ENCODE measurements at regions not wholly inside any gene's neighbourhood (a gene's known extent, or its start where the extent isn't known, plus 50 kb on each side); places are given as distances from the start of the nearest gene placed in this dataset.
A peak's percentile ranks its signal among the peaks of the same experiment; 100 is the strongest.

DNA sequence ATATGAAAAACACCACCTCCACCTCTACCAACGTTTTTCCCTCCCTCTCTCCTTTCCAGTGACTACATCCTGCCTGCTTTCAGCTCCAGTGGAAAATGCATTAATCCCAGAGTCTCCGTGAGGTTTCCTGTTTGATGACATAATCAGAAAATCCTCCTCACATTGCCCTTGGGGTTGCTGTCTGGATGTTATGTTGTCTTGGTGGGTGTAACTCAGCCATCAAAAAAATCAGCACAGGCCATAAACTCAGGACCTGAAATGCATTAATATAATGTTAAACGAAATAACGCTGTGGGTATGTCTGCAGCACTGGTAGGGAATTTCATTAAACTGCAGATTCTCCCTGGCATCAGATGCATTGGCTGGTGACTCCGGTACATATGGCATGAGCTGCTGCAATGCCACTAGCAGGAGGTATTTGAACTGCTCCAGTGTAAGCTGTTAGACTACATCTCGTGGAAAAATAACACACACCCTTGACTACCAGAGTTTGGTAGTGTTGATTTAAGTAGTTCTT, 297.8 kb downstream of the PRL start:
- Mint-ChIP-seq H3K9me3 (no peaks in the 10 kb centered on the region), H3K27ac (peak overlapping the region; percentile 39), H3K36me3 (peaks cover 8% of the 10 kb centered on the region), H3K4me3 (no peak overlapping the region), H3K4me1 (ENCODE audit: unreplicated experiment) (peaks cover 56% of the 10 kb centered on the region), H3K27me3 (no peaks in the 10 kb centered on the region)
- TF ChIP-seq, protein P1, sequence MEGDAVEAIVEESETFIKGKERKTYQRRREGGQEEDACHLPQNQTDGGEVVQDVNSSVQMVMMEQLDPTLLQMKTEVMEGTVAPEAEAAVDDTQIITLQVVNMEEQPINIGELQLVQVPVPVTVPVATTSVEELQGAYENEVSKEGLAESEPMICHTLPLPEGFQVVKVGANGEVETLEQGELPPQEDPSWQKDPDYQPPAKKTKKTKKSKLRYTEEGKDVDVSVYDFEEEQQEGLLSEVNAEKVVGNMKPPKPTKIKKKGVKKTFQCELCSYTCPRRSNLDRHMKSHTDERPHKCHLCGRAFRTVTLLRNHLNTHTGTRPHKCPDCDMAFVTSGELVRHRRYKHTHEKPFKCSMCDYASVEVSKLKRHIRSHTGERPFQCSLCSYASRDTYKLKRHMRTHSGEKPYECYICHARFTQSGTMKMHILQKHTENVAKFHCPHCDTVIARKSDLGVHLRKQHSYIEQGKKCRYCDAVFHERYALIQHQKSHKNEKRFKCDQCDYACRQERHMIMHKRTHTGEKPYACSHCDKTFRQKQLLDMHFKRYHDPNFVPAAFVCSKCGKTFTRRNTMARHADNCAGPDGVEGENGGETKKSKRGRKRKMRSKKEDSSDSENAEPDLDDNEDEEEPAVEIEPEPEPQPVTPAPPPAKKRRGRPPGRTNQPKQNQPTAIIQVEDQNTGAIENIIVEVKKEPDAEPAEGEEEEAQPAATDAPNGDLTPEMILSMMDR (conservative IDR thresholded peaks at IDR 0.05): no peak
- DNase-seq (ENCODE audit: extremely low spot score, unreplicated experiment): no peak

DNA sequence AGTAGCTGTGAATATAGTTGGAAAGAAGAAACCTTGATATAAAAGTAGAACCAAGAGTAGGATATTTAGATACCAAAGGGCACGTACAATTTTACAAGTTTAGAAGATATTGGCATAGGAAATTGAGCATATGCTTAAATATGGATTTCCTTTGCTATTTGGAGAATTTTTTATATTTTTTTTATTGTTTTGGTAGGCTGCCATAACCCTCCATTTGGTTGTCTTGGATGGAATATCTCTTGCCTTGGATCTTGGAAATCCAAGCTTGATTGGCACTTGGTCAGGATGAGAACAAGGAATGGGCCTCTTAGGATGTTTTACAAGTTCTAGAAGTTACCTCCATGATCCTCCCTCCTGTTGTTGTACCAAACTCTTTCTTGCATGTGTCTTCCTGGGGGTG, 297.1 kb downstream of the PRL start:
- no peaks in the 10 kb centered on the region for H3K9me3 Mint-ChIP-seq
- H3K4me1 Mint-ChIP-seq (ENCODE audit: unreplicated experiment): peaks cover 53% of the 10 kb centered on the region
- no peak overlapping the region for H3K27ac Mint-ChIP-seq

DNA sequence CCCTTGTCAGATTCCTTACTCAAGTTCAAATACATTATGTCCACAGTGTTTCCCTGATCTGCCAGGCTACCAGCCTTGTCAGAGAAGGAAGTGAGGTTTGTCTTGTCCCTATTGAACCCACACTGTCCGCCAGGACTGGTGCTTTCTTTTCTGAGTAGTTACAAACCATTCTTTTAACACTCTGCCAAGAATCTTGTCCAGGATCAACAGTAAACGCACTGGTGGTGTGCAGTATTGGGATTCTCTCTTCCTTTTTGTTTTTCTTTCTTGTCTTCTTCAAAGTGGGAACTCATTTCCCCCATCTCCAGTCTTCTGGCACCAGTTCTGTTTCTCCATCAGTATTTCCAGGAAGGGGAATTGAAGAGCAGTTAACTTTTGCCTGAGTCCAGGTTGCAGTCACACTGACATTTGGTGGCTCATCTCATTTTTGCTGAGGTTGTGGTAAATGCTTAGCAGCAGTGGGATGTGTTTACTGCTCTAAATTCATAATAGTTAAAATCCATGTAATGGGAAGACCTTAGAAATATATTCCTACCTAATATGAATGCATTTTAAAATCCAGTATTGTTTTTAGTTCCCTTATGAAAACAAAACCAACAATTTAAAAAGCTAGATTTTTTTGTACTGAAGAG, 295.3 kb downstream of the PRL start:
- no peaks in the 10 kb centered on the region for H3K27me3 Mint-ChIP-seq
- H3K4me1 Mint-ChIP-seq (ENCODE audit: unreplicated experiment): peaks cover 44% of the 10 kb centered on the region
- no peak overlapping the region for H3K27ac Mint-ChIP-seq
- peaks cover 12% of the 10 kb centered on the region for H3K36me3 Mint-ChIP-seq
- no peak overlapping the region for H3K4me3 Mint-ChIP-seq
- DNase-seq (ENCODE audit: extremely low spot score, unreplicated experiment): no peak
- TF ChIP-seq, protein P1 (conservative IDR thresholded peaks at IDR 0.05): no peak
- no peaks in the 10 kb centered on the region for H3K9me3 Mint-ChIP-seq

More for the DNA sequence above, 297.1 kb downstream of the PRL start:
- TF ChIP-seq, protein P1 (conservative IDR thresholded peaks at IDR 0.05): no peak
- H3K27me3 Mint-ChIP-seq: no peaks in the 10 kb centered on the region
- H3K36me3 Mint-ChIP-seq: peaks cover 8% of the 10 kb centered on the region
- DNase-seq (ENCODE audit: extremely low spot score, unreplicated experiment): no peak
- no peak overlapping the region for H3K4me3 Mint-ChIP-seq

DNA sequence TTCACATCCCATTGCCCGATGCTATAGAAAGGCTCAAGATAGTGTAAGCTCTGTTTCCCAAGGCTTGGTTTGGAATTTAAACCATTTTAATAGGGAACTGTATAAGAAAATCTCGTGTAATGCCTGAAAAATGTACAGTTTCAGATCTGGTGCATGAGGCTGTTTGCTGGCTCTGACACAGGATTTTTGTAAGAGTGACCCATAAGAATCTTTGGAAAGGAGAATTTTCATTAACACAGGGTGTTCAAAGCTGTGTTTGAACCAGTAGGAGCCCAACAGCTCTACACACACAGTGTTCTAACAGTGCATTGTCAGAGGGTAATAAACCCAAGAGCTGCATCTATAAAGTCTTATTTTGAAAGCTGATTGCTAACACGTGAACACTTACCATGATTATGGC, 293.5 kb downstream of the PRL start:
- H3K27ac Mint-ChIP-seq: peak overlapping the region; percentile 22
- H3K36me3 Mint-ChIP-seq: peaks cover 14% of the 10 kb centered on the region
- H3K27me3 Mint-ChIP-seq: no peaks in the 10 kb centered on the region
- no peak overlapping the region for H3K4me3 Mint-ChIP-seq
- TF ChIP-seq, protein P1 (conservative IDR thresholded peaks at IDR 0.05): no peak
- H3K4me1 Mint-ChIP-seq (ENCODE audit: unreplicated experiment): peaks cover 36% of the 10 kb centered on the region
- DNase-seq (ENCODE audit: extremely low spot score, unreplicated experiment): no peak
- no peaks in the 10 kb centered on the region for H3K9me3 Mint-ChIP-seq

DNA sequence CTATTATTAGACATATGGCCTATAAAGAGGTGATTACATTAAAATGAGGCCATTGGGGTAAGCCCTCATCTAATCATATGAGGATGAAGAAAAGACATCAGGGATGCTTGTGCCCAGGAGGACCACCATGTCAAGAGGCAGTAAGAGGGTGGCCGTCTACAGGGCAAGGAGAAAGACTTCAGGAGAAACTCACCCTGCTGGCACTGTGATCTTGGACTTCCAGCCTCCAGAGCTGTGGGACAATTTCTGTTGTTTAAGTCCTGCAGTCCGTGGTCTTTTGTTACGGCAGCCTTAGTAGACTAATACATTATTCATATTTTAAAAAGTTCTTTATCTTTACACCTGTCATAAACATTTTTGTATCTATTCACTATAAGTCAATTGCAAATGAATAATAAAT, 290.0 kb downstream of the PRL start:
- Mint-ChIP-seq H3K27ac (no peak overlapping the region), H3K36me3 (peaks cover 6% of the 10 kb centered on the region), H3K4me1 (ENCODE audit: unreplicated experiment) (peaks cover 26% of the 10 kb centered on the region), H3K27me3 (no peaks in the 10 kb centered on the region), H3K4me3 (no peak overlapping the region), H3K9me3 (peaks cover 4% of the 10 kb centered on the region)
- TF ChIP-seq, protein P1 (conservative IDR thresholded peaks at IDR 0.05): no peak
- DNase-seq (ENCODE audit: extremely low spot score, unreplicated experiment): no peak

Data from type B pancreatic cell (in vitro differentiated cells).